RKO (cell line): ENCODE measurements at regions not wholly inside any gene's neighbourhood (a gene's known extent, or its start where the extent isn't known, plus 50 kb on each side); places are given as distances from the start of the nearest gene placed in this dataset.

Experiments
- DNase-seq: peaks from one replicate; pipeline ENCODE4 v3.0.0-alpha.2; 2016; ENCODE audit warnings: low spot score

- DNase-seq: no peak
Measured at GRCh38 chr20:41879123-41879522, 260.9 kb upstream of the CHD6 start.

GRCh38 chr20:41877911-41878310 is 259.7 kb upstream of the CHD6 start:
- DNase-seq: no peak

- DNase-seq: no peak
Measured at GRCh38 chr20:41874658-41875057, 256.5 kb upstream of the CHD6 start.

GRCh38 chr20:41872930-41873329 is 254.8 kb upstream of the CHD6 start:
- DNase-seq: no peak

- DNase-seq: no peak
Measured at GRCh38 chr20:41870869-41871462, 252.8 kb upstream of the CHD6 start.

GRCh38 chr20:41869261-41869660 is 251.1 kb upstream of the CHD6 start:
- no peak for DNase-seq

- no peak for DNase-seq
Measured at GRCh38 chr20:41865938-41866337, 247.8 kb upstream of the CHD6 start.

- DNase-seq: no peak
Measured at GRCh38 chr20:41862476-41862875, 244.3 kb upstream of the CHD6 start.

GRCh38 chr20:41861772-41862422 is 243.7 kb upstream of the CHD6 start:
- DNase-seq: no peak

GRCh38 chr20:41854765-41855164 is 236.6 kb upstream of the CHD6 start:
- peak; percentile 90 for DNase-seq

GRCh38 chr20:41853806-41854205 is 235.6 kb upstream of the CHD6 start:
- DNase-seq: no peak

GRCh38 chr20:41848180-41848579 is 230.0 kb upstream of the CHD6 start:
- no peak for DNase-seq

GRCh38 chr20:41837669-41838224 is 219.6 kb upstream of the CHD6 start:
- no peak for DNase-seq

GRCh38 chr20:41833739-41834138 is 215.6 kb upstream of the CHD6 start:
- DNase-seq: no peak

- no peak for DNase-seq
Measured at GRCh38 chr20:41830702-41831101, 212.5 kb upstream of the CHD6 start.

GRCh38 chr20:41819436-41819835 is 201.3 kb upstream of the CHD6 start:
- no peak for DNase-seq

- DNase-seq: no peak
Measured at GRCh38 chr20:41818991-41819390, 200.8 kb upstream of the CHD6 start.

- DNase-seq: no peak
Measured at GRCh38 chr20:41818369-41818768, 200.2 kb upstream of the CHD6 start.

GRCh38 chr20:41811456-41811855 is 193.3 kb upstream of the CHD6 start:
- no peak for DNase-seq

GRCh38 chr20:41800040-41800439 is 181.9 kb upstream of the CHD6 start:
- no peak for DNase-seq

GRCh38 chr20:41798930-41799502 is 180.8 kb upstream of the CHD6 start:
- no peak for DNase-seq

GRCh38 chr20:41786158-41786557 is 168.0 kb upstream of the CHD6 start:
- no peak for DNase-seq

- DNase-seq: no peak
Measured at GRCh38 chr20:41784209-41784958, 166.2 kb upstream of the CHD6 start.
